CD14-positive monocyte (primary cell): ENCODE measurements at regions not wholly inside any gene's neighbourhood (a gene's known extent, or its start where the extent isn't known, plus 50 kb on each side); places are given as distances from the start of the nearest gene placed in this dataset.

Experiments used
- DNase-seq, 3 donors: peaks; one replicate each; pipeline ENCODE4 v3.0.0-alpha.2; 2011 to 2022
- H2AFZ ChIP-seq: 2 replicates; pipeline ENCODE4 v1.6.0; 2012; ENCODE audit warnings: mild to moderate bottlenecking, low read depth, low read length, inconsistent platforms; ENCODE audit not compliant: insufficient read depth, poor library complexity, severe bottlenecking
- H3K27ac ChIP-seq, 2 donors: 1 replicate in 1 of 2; 2 replicates in 1 of 2; pipeline ENCODE4 v1.5.1; 2012 to 2013; ENCODE audit warnings: low read length in 2 of 2, control low read depth in 1 of 2, inconsistent platforms in 1 of 2, low read depth in 1 of 2, mild to moderate bottlenecking in 1 of 2
- H3K27me3 ChIP-seq, 2 donors: one replicate each; pipeline versions ENCODE4 v1.6.0 to v1.6.1; 2011 to 2013; ENCODE audit warnings: low read length in 2 of 2; ENCODE audit not compliant: control insufficient read depth in 2 of 2, insufficient read depth in 2 of 2
- H3K36me3 ChIP-seq, 2 donors: replicated peaks in 1 of 2; 1 replicate in 1 of 2; 2 replicates in 1 of 2; pipeline versions ENCODE4 v1.5.1 to v1.6.1; 2012 to 2013; ENCODE audit warnings: low read length in 2 of 2, control low read depth in 1 of 2, inconsistent platforms in 1 of 2, mild to moderate bottlenecking in 1 of 2; ENCODE audit not compliant: insufficient read depth in 2 of 2, control insufficient read depth in 1 of 2
- H3K4me1 ChIP-seq, 2 donors: 1 replicate in 1 of 2; 2 replicates in 1 of 2; pipeline versions ENCODE4 v1.5.1 to v1.6.1; 2012 to 2013; ENCODE audit warnings: low read length in 2 of 2, control low read depth in 1 of 2, inconsistent platforms in 1 of 2, mild to moderate bottlenecking in 1 of 2, moderate library complexity in 1 of 2; ENCODE audit not compliant: insufficient read depth in 2 of 2, control insufficient read depth in 1 of 2
- H3K4me2 ChIP-seq: replicated peaks from 2 replicates; pipeline ENCODE3; 2012; ENCODE audit warnings: low read length, moderate library complexity, mild to moderate bottlenecking; ENCODE audit not compliant: poor library complexity, severe bottlenecking; ENCODE audit errors: extremely low read depth
- H3K4me3 ChIP-seq, 3 experiments: fragments of 200-600 bp in 1 of 3; sonication (generic) in 1 of 3; replicated peaks in 1 of 3; 1 replicate in 2 of 3; 2 replicates in 1 of 3; pipeline ENCODE4 v1.5.1; 2011 to 2013; ENCODE audit warnings: low read length in 3 of 3, mild to moderate bottlenecking in 3 of 3, control low read depth in 2 of 3, low read depth in 2 of 3, inconsistent platforms in 1 of 3, moderate library complexity in 1 of 3
- H3K79me2 ChIP-seq: 2 replicates; pipeline ENCODE4 v1.6.0; 2012; ENCODE audit warnings: mild to moderate bottlenecking, control low read depth, inconsistent platforms, low read length, moderate library complexity; ENCODE audit not compliant: insufficient read depth
- H3K9ac ChIP-seq: 2 replicates; pipeline ENCODE4 v1.6.0; 2017; ENCODE audit warnings: low read length, mild to moderate bottlenecking; ENCODE audit not compliant: insufficient read depth, poor library complexity, severe bottlenecking
- H3K9me3 ChIP-seq, 2 donors: replicated peaks in 1 of 2; 1 replicate in 1 of 2; 2 replicates in 1 of 2; pipeline versions ENCODE4 v1.5.1 to v1.6.1; 2012 to 2013; ENCODE audit warnings: low read length in 2 of 2, control low read depth in 1 of 2; ENCODE audit not compliant: control insufficient read depth in 1 of 2, insufficient read depth in 1 of 2
- H4K20me1 ChIP-seq: 2 replicates; pipeline ENCODE4 v1.6.0; 2012; ENCODE audit warnings: mild to moderate bottlenecking, low read length, control low read depth, moderate library complexity; ENCODE audit not compliant: insufficient read depth
- H3K27ac Mint-ChIP-seq, 7 donors: one replicate each; pipeline ENCODE4 v1.8.0; 2020; ENCODE audit warnings: mild to moderate bottlenecking in 7 of 7, mixed read lengths in 7 of 7, moderate library complexity in 6 of 7, inconsistent platforms in 2 of 7
- H3K27me3 Mint-ChIP-seq, 3 donors: one replicate each; pipeline ENCODE4 v1.8.0; 2021 to 2022; ENCODE audit warnings: low read depth in 3 of 3, mild to moderate bottlenecking in 3 of 3, mixed read lengths in 3 of 3, moderate library complexity in 3 of 3, inconsistent platforms in 1 of 3
- H3K36me3 Mint-ChIP-seq, 2 donors: one replicate each; pipeline ENCODE4 v1.8.0; 2020; ENCODE audit warnings: mixed read lengths in 2 of 2, inconsistent platforms in 1 of 2, mild to moderate bottlenecking in 1 of 2
- H3K4me1 Mint-ChIP-seq: one replicate; pipeline ENCODE4 v1.8.0; 2020; ENCODE audit warnings: mild to moderate bottlenecking, mixed read lengths
- H3K4me3 Mint-ChIP-seq, 2 donors: one replicate each; pipeline ENCODE4 v1.8.0; 2020; ENCODE audit warnings: mild to moderate bottlenecking in 2 of 2, mixed read lengths in 2 of 2, moderate library complexity in 1 of 2
- H3K9me3 Mint-ChIP-seq, 7 donors: one replicate each; pipeline ENCODE4 v1.8.0; 2020 to 2022; ENCODE audit warnings: mixed read lengths in 7 of 7, mild to moderate bottlenecking in 6 of 7, moderate library complexity in 6 of 7, inconsistent platforms in 2 of 7
- CTCF ChIP-seq: fragments of 200-600 bp; IDR thresholded peaks from one replicate; pipeline ENCODE4 v1.8.0; 2022; ENCODE audit warnings: antibody characterized with exemption, mild to moderate bottlenecking
- WGBS: methylation state at CpG from one replicate; pipeline ENCODE4 v1.1.5; 2013; ENCODE audit warnings: missing lambda C conversion rate; ENCODE audit not compliant: insufficient coverage; 5-methylcytosine and 5-hydroxymethylcytosine counted together
- intact Hi-C, 2 donors: fragments of 100-400 bp; cut with micrococcal nuclease; formaldehyde crosslinking; loops; one replicate each; pipeline versions ENCODE4 v1.15.0 to v1.15.1; 2023

- Histone ChIP-seq H3K4me2 (no peak overlapping the region), H3K4me1 (no peaks in the 10 kb centered on the region), H3K4me3 (no peak overlapping the region), H3K79me2 (no peaks in the 10 kb centered on the region), H3K27ac (no peak overlapping the region), H4K20me1 (no peaks in the 10 kb centered on the region), H3K9me3 (peaks cover 24 to 25% of the 10 kb centered on the region in 2 donors), H3K36me3 (no peaks in the 10 kb centered on the region), H3K9ac (no peak overlapping the region), H2AFZ (no peak overlapping the region), H3K27me3 (no peaks in the 10 kb centered on the region)
- peaks cover 17 to 39% (median 22%) of the 10 kb centered on the region in 7 donors for H3K9me3 Mint-ChIP-seq
- no peak for DNase-seq
- no peaks in the 10 kb centered on the region for H3K27me3 Mint-ChIP-seq
- H3K27ac Mint-ChIP-seq, result peak overlapping the region in 1 of 7 donors; percentile 83
- intact Hi-C loops, result no loop called here
- no CpG with 5 or more reads among the region's 3 CpGs for WGBS
- H3K36me3 Mint-ChIP-seq, result no peaks in the 10 kb centered on the region
- H3K4me1 Mint-ChIP-seq, result no peaks in the 10 kb centered on the region
- H3K4me3 Mint-ChIP-seq, result no peak overlapping the region
- TF ChIP-seq CTCF, result no peak
Measured at GRCh38 chr17:70984873-70985272, 815.5 kb downstream of the KCNJ2 start.

GRCh38 chr17:70987867-70988340 lies 818.6 kb downstream of the KCNJ2 start:
- intact Hi-C loops, result no loop called here

More at GRCh38 chr17:70987867-70988340, 818.6 kb downstream of the KCNJ2 start:
- Mint-ChIP-seq H3K27ac (no peak overlapping the region), H3K27me3 (no peaks in the 10 kb centered on the region), H3K36me3 (no peaks in the 10 kb centered on the region), H3K9me3 (peaks cover 18 to 37% (median 24%) of the 10 kb centered on the region in 7 donors), H3K4me3 (no peak overlapping the region), H3K4me1 (no peaks in the 10 kb centered on the region)
- Histone ChIP-seq H3K27ac (no peak overlapping the region), H3K9ac (no peak overlapping the region), H4K20me1 (no peaks in the 10 kb centered on the region), H3K4me2 (no peak overlapping the region), H2AFZ (no peak overlapping the region), H3K4me1 (no peaks in the 10 kb centered on the region), H3K4me3 (no peak overlapping the region), H3K79me2 (no peaks in the 10 kb centered on the region), H3K27me3 (no peaks in the 10 kb centered on the region), H3K9me3 (peaks cover 25 to 28% of the 10 kb centered on the region in 2 donors), H3K36me3 (no peaks in the 10 kb centered on the region)
- no peak for TF ChIP-seq CTCF
- no CpG with 5 or more reads among the region's 4 CpGs for WGBS
- no peak for DNase-seq
